ENCODE measurements at regions not wholly inside any gene's neighbourhood (a gene's known extent, or its start where the extent isn't known, plus 50 kb on each side); places are given as distances from the start of the nearest gene placed in this dataset.

DNA sequence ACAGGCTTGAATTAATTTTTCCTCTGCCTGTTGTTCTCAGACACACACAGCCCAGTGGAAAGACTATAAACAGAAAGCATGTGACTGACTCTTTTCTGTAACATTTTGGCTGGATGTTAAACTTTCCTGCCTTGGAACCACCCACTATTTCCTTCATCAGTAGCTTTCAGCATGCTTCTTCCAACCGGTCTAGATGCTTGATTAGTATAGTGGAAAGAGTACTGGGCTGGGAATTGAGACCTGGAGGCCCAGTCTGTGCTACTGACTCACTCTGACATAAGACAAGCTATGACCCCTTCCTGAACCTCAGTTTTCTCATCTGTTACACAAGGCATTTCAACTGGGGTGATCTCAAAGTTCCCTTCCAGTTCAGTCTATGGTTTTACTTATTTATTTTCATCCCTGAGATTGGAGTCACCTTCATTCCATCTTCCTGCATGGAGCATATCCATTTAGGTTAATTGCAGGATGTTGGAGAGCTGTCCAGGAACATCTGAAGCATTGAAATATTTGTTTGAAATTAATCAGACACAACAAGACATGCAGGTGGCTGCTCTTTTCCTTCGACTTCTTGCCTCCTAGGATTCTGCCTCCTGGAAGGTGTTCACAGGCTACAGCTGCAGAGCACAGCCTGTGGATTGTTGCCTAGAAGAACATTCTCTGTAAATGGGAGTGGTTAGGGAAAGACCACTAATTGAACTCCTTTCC lies 173.4 kb downstream of the RTL9 start:
- TF ChIP-seq, protein P1, sequence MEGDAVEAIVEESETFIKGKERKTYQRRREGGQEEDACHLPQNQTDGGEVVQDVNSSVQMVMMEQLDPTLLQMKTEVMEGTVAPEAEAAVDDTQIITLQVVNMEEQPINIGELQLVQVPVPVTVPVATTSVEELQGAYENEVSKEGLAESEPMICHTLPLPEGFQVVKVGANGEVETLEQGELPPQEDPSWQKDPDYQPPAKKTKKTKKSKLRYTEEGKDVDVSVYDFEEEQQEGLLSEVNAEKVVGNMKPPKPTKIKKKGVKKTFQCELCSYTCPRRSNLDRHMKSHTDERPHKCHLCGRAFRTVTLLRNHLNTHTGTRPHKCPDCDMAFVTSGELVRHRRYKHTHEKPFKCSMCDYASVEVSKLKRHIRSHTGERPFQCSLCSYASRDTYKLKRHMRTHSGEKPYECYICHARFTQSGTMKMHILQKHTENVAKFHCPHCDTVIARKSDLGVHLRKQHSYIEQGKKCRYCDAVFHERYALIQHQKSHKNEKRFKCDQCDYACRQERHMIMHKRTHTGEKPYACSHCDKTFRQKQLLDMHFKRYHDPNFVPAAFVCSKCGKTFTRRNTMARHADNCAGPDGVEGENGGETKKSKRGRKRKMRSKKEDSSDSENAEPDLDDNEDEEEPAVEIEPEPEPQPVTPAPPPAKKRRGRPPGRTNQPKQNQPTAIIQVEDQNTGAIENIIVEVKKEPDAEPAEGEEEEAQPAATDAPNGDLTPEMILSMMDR (conservative IDR thresholded peaks at IDR 0.05; ENCODE audit: low read length), result no peak
- no peak for TF ChIP-seq EZH2phosphoT487 (IDR thresholded peaks at IDR 0.05; ENCODE audit: borderline replicate concordance)

Data from Loucy (cell line).